ENCODE measurements at regions not wholly inside any gene's neighbourhood (a gene's known extent, or its start where the extent isn't known, plus 50 kb on each side); places are given as distances from the start of the nearest gene placed in this dataset.
"Not testable (repeated sequence)": the region's sequence is repeated elsewhere in the genome, so short reads cannot be mapped to it uniquely, and the experiment has no call there.

GRCh38 chr6:58117162-58117561 is 799.7 kb downstream of the PRIM2 start:
- not testable (repeated sequence) for DNase-seq

GRCh38 chr6:58121616-58122015 is 804.2 kb downstream of the PRIM2 start:
- DNase-seq, result not testable (repeated sequence)

DNA sequence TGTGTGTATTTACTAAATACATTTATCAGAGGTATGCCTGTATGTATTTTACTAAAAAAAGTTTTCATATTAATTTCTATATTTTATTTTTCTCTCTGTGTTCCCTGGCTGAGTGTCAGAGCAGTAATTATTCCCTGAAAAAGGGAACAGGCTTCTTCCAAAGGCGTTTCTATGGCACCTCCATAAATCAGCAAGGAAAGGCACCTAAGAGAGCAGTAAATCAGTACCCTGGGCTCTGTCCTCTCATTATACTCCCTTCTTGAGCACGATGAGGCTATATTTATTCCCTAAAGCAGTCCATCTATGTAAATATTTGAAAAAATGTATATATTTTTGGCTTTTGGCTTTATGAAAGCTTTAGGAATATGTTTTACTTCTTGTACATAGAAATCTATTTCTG is 806.3 kb downstream of the PRIM2 start:
- DNase-seq, result not testable (repeated sequence)

GRCh38 chr6:58128549-58128948 is 811.1 kb downstream of the PRIM2 start:
- not testable (repeated sequence) for DNase-seq

DNA sequence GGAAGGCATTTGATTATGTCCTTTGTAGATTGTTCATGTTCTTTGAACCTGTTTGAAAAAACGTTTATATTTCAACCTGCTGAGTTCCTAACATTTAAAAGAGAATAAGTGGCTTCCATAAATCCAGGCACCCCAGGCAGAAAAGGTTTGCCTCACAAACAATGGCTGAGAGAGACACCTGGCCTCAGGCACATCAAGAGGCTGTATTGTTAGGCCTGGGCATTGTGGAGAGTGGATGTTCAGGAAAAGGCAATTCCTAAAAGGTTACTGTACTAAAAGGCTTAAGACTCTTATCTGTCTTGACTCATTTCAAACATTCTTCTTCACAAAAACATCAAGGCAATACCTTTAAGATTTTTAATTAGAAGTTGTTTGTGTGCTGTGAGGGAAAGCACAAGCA is 811.7 kb downstream of the PRIM2 start:
- DNase-seq, result not testable (repeated sequence)

- not testable (repeated sequence) for DNase-seq
Measured at GRCh38 chr6:58139746-58140145, 822.3 kb downstream of the PRIM2 start.

DNA sequence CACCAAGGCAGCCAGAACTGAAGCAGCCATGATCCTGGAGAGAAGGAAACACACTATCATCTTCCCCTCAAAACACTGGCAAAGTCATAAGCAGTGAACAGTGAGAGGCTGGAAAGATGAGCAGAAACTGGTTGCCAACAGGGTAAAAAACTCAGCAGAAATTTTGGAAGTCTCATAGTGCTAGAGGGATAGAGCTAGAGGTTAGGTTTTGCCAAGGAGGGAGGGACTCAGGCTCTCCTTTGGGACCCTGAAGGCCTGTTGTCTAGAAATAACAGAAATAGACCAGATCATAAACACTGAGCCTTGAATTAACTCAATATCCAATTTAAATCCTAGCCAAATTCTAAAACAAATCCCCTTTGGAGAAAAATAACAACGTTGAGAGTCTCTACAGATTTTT is 853.6 kb downstream of the PRIM2 start:
- DNase-seq, result not testable (repeated sequence)

GRCh38 chr6:58181557-58182065 is 864.2 kb downstream of the PRIM2 start:
- DNase-seq, result not testable (repeated sequence)

- DNase-seq, result not testable (repeated sequence)
Measured at GRCh38 chr6:58185300-58185699, 867.9 kb downstream of the PRIM2 start.

DNA sequence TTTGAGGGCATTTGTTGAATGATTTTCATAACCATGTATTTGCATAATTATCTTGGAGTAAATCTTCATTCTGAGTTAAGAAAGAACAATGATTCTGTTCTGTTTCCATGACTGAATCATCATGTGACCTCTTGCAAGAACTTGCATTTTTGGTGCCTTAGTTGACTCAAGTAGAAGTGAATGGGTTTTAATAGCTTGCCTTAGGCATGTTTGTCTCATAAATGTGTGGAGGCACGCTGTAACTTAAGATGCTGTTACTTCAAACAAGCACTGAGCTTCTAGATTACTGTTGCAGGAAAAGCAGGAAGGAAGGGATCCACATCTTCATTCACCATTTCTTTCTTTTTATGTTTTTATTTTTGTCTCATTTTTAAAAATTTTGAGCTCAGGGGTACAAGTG is 875.8 kb downstream of the PRIM2 start:
- not testable (repeated sequence) for DNase-seq

GRCh38 chr6:58198301-58198700 is 880.9 kb downstream of the PRIM2 start:
- DNase-seq, result no peak

GRCh38 chr6:58237124-58237523 is 919.7 kb downstream of the PRIM2 start:
- DNase-seq, result not testable (repeated sequence)

DNA sequence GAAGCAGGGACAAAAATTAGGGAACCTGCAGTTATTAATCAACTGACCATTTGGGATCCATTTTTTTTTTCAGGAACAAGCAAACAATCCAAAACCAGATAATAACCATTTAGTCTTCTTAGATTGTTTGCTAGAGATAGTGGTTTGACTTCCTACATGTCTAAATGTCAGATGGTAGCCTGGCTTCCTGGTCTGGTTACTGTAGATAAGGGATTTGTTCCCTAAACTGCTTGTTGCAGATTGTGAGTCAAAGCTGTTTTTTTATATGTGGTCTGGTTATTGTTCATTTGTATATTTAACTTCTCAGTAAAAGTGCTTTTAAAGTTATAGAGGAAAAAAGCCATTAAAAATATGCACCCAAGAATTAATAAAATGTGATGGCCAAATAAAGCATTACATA is 921.0 kb downstream of the PRIM2 start:
- not testable (repeated sequence) for DNase-seq

DNA sequence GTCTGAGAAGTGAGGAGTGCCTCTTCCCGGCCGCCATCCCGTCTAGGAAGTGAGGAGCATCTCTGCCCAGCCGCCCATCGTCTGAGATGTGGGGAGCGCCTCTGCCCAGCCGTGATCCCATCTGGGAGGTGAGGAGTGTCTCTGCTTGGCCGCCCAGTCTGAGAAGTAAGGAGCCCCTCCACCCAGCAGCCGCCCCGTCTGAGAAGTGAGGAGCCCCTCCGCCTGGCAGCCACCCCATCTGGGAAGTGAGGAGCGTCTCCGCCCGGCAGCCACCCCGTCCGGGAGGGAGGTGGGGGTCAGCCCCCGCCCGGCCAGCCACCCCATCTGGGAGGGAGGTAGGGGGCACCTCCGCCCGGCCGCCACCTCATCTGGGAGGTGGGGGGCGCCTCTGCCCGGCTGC is 940.2 kb downstream of the PRIM2 start:
- not testable (repeated sequence) for DNase-seq

GRCh38 chr6:58290177-58290576 is 972.7 kb downstream of the PRIM2 start:
- no peak for DNase-seq

GRCh38 chr6:58291319-58291718 is 973.9 kb downstream of the PRIM2 start:
- DNase-seq, result not testable (repeated sequence)

DNA sequence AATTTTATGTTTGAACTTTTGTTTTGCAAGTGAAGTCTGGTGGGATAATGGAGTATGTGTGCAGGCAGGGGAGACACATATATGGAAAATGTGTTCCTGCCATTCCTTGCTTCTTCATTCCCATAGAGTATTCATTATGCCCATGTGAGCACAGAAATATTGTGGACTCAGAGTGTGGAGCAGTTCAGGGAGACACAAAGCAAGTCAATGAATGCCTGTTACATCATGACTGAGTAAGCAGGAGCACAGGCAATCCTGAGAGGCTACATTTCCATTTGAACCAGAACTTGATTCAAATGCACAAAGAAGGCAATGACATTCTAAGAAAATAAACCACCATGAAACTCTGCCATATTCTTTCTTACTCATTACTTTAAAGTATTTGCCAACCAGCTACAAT is 990.5 kb downstream of the PRIM2 start:
- DNase-seq, result not testable (repeated sequence)

GRCh38 chr6:58332108-58332507 is 1014.7 kb downstream of the PRIM2 start:
- DNase-seq, result not testable (repeated sequence)

DNA sequence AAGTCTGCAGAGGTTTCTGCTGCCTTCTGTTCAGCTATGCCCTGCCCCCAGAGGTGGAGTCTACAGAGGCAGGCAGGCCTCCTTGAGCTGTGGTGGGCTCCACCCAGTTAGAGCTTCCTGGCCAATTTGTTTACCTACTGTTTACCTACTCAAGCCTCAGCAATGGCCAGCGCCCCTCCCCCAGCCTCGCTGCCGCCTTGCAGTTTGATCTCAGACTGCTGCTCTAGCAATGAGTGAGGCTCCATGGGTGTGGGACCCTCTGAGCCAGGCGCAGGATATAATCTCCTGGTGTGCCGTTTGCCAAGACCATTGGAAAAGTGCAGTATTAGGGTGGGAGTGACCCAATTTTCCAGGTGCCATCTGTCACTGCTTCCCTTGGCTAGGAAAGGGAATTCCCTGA is 1024.9 kb downstream of the PRIM2 start:
- not testable (repeated sequence) for DNase-seq

GRCh38 chr6:58347534-58347933 is 1030.1 kb downstream of the PRIM2 start:
- not testable (repeated sequence) for DNase-seq

DNA sequence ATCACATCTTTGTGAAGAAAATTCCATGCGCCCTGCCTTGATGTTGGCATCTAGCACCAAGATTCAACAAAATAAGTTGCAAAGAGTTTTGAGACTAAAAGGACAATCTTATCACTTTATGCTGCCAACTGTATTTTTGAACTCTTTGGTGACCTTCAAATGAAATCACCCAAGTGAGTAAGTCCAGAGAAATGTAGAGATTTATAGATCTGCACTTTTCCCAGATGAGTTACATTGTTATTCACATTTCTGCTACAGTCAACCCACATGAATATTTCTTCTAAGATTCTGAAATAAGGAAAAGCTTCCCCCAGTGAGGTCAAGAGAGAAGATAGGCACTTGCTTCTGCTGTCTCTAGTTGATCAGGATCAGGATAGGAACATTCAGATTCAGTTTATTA is 1034.2 kb downstream of the PRIM2 start:
- not testable (repeated sequence) for DNase-seq

GRCh38 chr6:58358452-58358851 is 1041.0 kb downstream of the PRIM2 start:
- not testable (repeated sequence) for DNase-seq

- not testable (repeated sequence) for DNase-seq
Measured at GRCh38 chr6:58365856-58366255, 1048.4 kb downstream of the PRIM2 start.

DNA sequence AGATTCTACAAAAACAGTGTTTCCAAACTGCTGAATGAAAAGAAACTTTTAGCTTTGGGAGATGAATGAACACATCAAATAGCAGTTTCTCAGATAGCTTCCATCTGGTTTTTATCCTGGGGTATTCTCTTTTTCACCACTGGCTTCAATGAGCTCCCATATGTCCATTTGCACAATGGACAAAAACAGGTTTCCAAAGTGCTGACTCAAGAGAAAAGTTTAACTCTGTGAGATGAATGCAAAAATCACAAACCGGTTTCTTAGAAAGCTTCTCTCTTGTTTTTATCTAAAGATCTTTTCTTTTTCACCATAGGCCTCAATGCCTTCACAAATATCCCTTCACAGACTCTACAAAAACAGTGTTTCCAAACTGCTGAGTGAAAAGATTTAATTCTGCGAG is 1089.2 kb downstream of the PRIM2 start:
- DNase-seq, result not testable (repeated sequence)

DNA sequence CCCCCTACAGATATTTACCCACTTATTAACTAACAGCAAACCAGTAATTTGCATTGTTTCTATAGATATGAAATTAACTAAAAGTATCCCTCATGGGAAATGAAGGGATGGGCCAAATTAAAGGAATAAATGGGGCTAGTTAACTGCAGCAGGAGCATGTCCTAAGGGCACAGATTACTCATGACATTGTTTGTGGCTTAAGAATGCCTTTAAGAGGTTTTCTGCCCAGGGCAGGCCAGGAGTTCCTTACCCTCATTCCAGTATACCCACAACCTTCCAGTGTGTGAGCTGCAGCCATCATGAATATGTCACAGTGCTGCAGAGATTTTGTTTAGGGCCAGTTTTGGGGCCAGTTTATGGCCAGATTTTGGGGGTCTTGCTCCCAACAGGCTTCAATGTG is 1101.9 kb downstream of the PRIM2 start:
- no peak for DNase-seq

All from NCI-H446 (cell line).